ENCODE measurements at regions not wholly inside any gene's neighbourhood (a gene's known extent, or its start where the extent isn't known, plus 50 kb on each side); places are given as distances from the start of the nearest gene placed in this dataset.

DNA sequence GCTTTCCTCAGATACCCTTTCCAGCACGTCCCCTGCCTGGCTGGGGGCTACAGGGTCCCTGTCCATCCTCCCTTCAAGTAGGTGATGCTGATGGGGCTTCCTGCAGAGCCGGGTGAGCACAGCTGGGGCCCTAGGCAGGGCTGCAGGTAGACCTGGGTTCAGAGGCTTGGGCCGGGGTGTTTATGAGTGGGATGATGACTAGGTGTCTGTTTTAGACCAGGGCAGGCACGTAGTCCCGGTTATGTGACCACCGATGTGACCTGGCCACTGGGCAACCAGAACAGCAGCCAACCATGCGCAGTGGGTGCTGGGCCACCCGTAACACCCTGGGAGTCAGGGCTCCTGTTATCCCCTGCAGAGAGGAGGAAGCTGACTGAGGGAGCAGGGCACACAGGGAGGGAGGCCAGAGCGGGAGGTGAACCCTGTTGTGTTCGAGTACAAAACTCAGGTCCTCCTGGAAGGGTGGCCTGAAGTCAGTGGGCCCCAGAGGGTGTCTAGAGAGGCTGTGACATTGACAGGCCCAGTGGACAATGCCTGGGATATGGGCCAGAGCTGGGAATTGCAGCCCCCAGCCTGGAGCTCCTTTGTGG is 101.6 kb downstream of the PLXNA1 start:
- no peak overlapping the region for H3K23ac ChIP-seq (ENCODE audit: insufficient read length, low read depth, low read length)
- no peak overlapping the region for H2AK5ac ChIP-seq (ENCODE audit: insufficient read length, low read length)
- Mint-ChIP-seq H3K9me3 (peaks cover 0 to 4% of the 10 kb centered on the region in 2 experiments; a peak in 2 of 5 replicates), H3K27me3 (ENCODE audit: low read depth) (peaks cover 5% of the 10 kb centered on the region), H3K4me1 (peaks cover 0 to 13% of the 10 kb centered on the region in 2 experiments; a peak in 3 of 4 replicates), H3K36me3 (ENCODE audit: insufficient read depth in 1 of 3, low read depth in 3 of 3) (peaks cover 0 to 4% (median 0%) of the 10 kb centered on the region in 3 experiments; a peak in 3 of 7 replicates), H3K27ac (no peak overlapping the region), H3K4me3 (no peak overlapping the region)
- no peak overlapping the region for H2BK120ac ChIP-seq (ENCODE audit: low read depth, low read length, poor library complexity, severe bottlenecking)
- DNase-seq, result no peak
- no peaks in the 10 kb centered on the region for H3K27me3 ChIP-seq (ENCODE audit: insufficient read depth, low read length)
- H3K23me2 ChIP-seq (ENCODE audit: insufficient read length, low read depth, low read length, poor library complexity, severe bottlenecking), result no peaks in the 10 kb centered on the region
- H3K27ac ChIP-seq (ENCODE audit: insufficient read length, low read depth, low read length), result no peak overlapping the region
- no peak overlapping the region for H3K4ac ChIP-seq (ENCODE audit: low read depth, low read length)
- H3K18ac ChIP-seq (ENCODE audit: insufficient read length, low read depth, low read length), result no peak overlapping the region
- no peak overlapping the region for H3K4me2 ChIP-seq (ENCODE audit: insufficient read depth, insufficient read length, low read length)
- no peak overlapping the region for H2BK5ac ChIP-seq (ENCODE audit: insufficient read length, low read length)
- H3K9ac ChIP-seq (ENCODE audit: extremely low read depth, insufficient read length, low read length), result no peak overlapping the region
- H3K9me3 ChIP-seq (ENCODE audit: control insufficient read depth, low read depth, low read length), result no peaks in the 10 kb centered on the region
- no peaks in the 10 kb centered on the region for H3K79me1 ChIP-seq (ENCODE audit: insufficient read depth, low read depth, low read length, poor library complexity, severe bottlenecking)
- no peak overlapping the region for H2BK15ac ChIP-seq (ENCODE audit: low read depth, low read length)
- no peak overlapping the region for H2BK12ac ChIP-seq (ENCODE audit: insufficient read length, low read depth, low read length)
- no peak overlapping the region for H4K5ac ChIP-seq (ENCODE audit: insufficient read length, low read depth, low read length)
- H4K20me1 ChIP-seq (ENCODE audit: control insufficient read depth, insufficient read depth, insufficient read length), result no peaks in the 10 kb centered on the region
- no peak overlapping the region for H3K56ac ChIP-seq (ENCODE audit: insufficient read length, low read depth, low read length)
- H3T11ph ChIP-seq (ENCODE audit: low read length), result no peak overlapping the region
- H4K8ac ChIP-seq (replicated peaks; ENCODE audit: insufficient read length, low read depth, low read length), result no peak overlapping the region
- TF ChIP-seq, protein P1, sequence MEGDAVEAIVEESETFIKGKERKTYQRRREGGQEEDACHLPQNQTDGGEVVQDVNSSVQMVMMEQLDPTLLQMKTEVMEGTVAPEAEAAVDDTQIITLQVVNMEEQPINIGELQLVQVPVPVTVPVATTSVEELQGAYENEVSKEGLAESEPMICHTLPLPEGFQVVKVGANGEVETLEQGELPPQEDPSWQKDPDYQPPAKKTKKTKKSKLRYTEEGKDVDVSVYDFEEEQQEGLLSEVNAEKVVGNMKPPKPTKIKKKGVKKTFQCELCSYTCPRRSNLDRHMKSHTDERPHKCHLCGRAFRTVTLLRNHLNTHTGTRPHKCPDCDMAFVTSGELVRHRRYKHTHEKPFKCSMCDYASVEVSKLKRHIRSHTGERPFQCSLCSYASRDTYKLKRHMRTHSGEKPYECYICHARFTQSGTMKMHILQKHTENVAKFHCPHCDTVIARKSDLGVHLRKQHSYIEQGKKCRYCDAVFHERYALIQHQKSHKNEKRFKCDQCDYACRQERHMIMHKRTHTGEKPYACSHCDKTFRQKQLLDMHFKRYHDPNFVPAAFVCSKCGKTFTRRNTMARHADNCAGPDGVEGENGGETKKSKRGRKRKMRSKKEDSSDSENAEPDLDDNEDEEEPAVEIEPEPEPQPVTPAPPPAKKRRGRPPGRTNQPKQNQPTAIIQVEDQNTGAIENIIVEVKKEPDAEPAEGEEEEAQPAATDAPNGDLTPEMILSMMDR (conservative IDR thresholded peaks at IDR 0.05), result no peak
- no peak overlapping the region for H3K14ac ChIP-seq (ENCODE audit: insufficient read depth, low read length)
- H4K91ac ChIP-seq (ENCODE audit: insufficient read length, low read depth, low read length), result no peak overlapping the region
- no CpG with 5 or more reads among the region's 10 CpGs for WGBS (ENCODE audit: extremely low coverage, insufficient read length, low lambda C conversion rate)
- no peak overlapping the region for H2BK20ac ChIP-seq (ENCODE audit: low read depth, low read length, poor library complexity, severe bottlenecking)
- H3K4me1 ChIP-seq (ENCODE audit: insufficient read depth, low read length), result no peaks in the 10 kb centered on the region
- no peaks in the 10 kb centered on the region for H3K79me2 ChIP-seq (ENCODE audit: insufficient read depth, low read length)
- no peak overlapping the region for H2AFZ ChIP-seq (ENCODE audit: low read length)

Measured in H9 (cell line).